ENCODE measurements at regions not wholly inside any gene's neighbourhood (a gene's known extent, or its start where the extent isn't known, plus 50 kb on each side); places are given as distances from the start of the nearest gene placed in this dataset.
"Not testable (repeated sequence)": the region's sequence is repeated elsewhere in the genome, so short reads cannot be mapped to it uniquely, and the experiment has no call there.

GRCh38 chr20:24418731-24419130 is 50.7 kb upstream of the SYNDIG1 start:
- no peak for DNase-seq

GRCh38 chr20:24417485-24417884 is 51.9 kb upstream of the SYNDIG1 start:
- DNase-seq, result no peak

GRCh38 chr20:24415444-24415843 is 54.0 kb upstream of the SYNDIG1 start:
- not testable (repeated sequence) for DNase-seq

GRCh38 chr20:24411834-24412216 is 57.6 kb upstream of the SYNDIG1 start:
- DNase-seq, result no peak

GRCh38 chr20:24411003-24411833 is 58.2 kb upstream of the SYNDIG1 start:
- no peak for DNase-seq

- no peak for DNase-seq
Observed at GRCh38 chr20:24407151-24407550, 62.3 kb upstream of the SYNDIG1 start.

- no peak for DNase-seq
Observed at GRCh38 chr20:24406750-24407149, 62.7 kb upstream of the SYNDIG1 start.

GRCh38 chr20:24406251-24406650 is 63.2 kb upstream of the SYNDIG1 start:
- no peak for DNase-seq

- DNase-seq, result no peak
Observed at GRCh38 chr20:24405810-24406209, 63.6 kb upstream of the SYNDIG1 start.

- DNase-seq, result no peak
Observed at GRCh38 chr20:24403406-24403805, 66.0 kb upstream of the SYNDIG1 start.

- DNase-seq, result no peak
Observed at GRCh38 chr20:24402188-24402587, 67.2 kb upstream of the SYNDIG1 start.

GRCh38 chr20:24395151-24395550 is 74.3 kb upstream of the SYNDIG1 start:
- no peak for DNase-seq

GRCh38 chr20:24393903-24394302 is 75.5 kb upstream of the SYNDIG1 start:
- DNase-seq, result no peak

- no peak for DNase-seq
Observed at GRCh38 chr20:24392612-24393011, 76.8 kb upstream of the SYNDIG1 start.

- DNase-seq, result no peak
Observed at GRCh38 chr20:24389686-24390085, 79.7 kb upstream of the SYNDIG1 start.

- DNase-seq, result no peak
Observed at GRCh38 chr20:24388828-24389380, 80.5 kb upstream of the SYNDIG1 start.

GRCh38 chr20:24385547-24385946 is 83.9 kb upstream of the SYNDIG1 start:
- DNase-seq, result no peak

GRCh38 chr20:24384865-24385264 is 84.6 kb upstream of the SYNDIG1 start:
- DNase-seq, result no peak

GRCh38 chr20:24382743-24383142 is 86.7 kb upstream of the SYNDIG1 start:
- DNase-seq, result no peak

- DNase-seq, result no peak
Observed at GRCh38 chr20:24382331-24382730, 87.1 kb upstream of the SYNDIG1 start.

GRCh38 chr20:24381886-24382285 is 87.5 kb upstream of the SYNDIG1 start:
- DNase-seq, result no peak

- no peak for DNase-seq
Observed at GRCh38 chr20:24379484-24379927, 89.9 kb upstream of the SYNDIG1 start.

GRCh38 chr20:24378661-24379483 is 90.6 kb upstream of the SYNDIG1 start:
- DNase-seq, result no peak
